ENCODE measurements at regions not wholly inside any gene's neighbourhood (a gene's known extent, or its start where the extent isn't known, plus 50 kb on each side); places are given as distances from the start of the nearest gene placed in this dataset.

DNA sequence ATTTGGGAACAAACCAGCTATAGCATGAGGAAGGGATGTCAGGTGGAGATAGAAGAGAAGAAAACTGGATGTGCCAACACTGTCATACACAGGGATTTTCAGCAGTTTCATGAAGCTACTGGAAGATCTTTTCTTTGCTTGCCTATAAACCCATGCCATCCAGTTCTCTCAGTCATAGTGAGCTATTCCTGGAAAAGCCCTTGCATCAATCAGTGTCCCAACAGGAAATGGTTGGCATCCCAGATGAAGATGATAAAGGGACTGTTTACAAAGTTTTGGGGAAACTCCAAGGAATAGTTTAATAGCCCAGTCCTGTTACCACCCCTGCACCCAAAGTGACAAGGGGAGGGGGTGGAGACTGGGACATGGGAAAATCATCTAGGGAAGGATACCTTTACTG lies 58.5 kb upstream of the ARGLU1 start:
- no peak for DNase-seq (ENCODE audit: unreplicated experiment)
- intact Hi-C loops (cut with micrococcal nuclease): no loop called here
- no peak overlapping the region for H3K4me3 Mint-ChIP-seq (ENCODE audit: unreplicated experiment)
- CTCF ChIA-PET: interaction anchor here (0.6 to 1.0 kb wide), 3 partner anchors 9 to 281 kb away, joined by 3 read pairs; no protein-coding TSS in a partner anchor
- H3K27ac Mint-ChIP-seq (ENCODE audit: low read depth, unreplicated experiment): no peak overlapping the region
- no peaks in the 10 kb centered on the region for H3K4me1 Mint-ChIP-seq (ENCODE audit: insufficient read depth, unreplicated experiment)
- no peaks in the 10 kb centered on the region for H3K36me3 Mint-ChIP-seq (ENCODE audit: insufficient read depth, unreplicated experiment)
- POLR2A ChIA-PET: no interaction called here
- H3K27me3 Mint-ChIP-seq (ENCODE audit: insufficient read depth, unreplicated experiment): peaks cover 61% of the 10 kb centered on the region
- no TSS peak for BruUV-seq (replicated peaks)
- no peaks in the 10 kb centered on the region for H3K9me3 Mint-ChIP-seq (ENCODE audit: unreplicated experiment)
- TF ChIP-seq CTCF (IDR thresholded peaks at IDR 0.05; ENCODE audit: unreplicated experiment): no peak

DNA sequence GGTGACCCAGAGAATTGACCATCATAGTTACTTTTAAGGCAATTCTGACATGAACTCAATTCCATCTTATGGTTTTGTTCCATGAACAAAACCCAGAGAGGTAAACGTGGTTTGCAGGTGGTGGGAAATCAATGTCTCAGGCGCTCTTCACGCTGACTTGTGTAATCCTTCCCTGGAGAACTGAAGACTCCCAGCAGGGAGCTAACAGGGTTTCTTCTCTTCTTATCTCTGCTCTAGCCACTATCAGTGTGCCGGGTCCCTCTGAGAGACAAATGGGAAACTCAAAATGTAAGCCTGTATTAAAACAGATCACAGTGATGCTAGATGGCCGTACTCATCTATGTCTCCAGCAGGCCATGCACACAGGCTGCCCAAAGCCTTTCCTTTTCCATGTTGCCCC lies 57.6 kb upstream of the ARGLU1 start:
- Mint-ChIP-seq H3K27ac (ENCODE audit: low read depth, unreplicated experiment) (no peak overlapping the region), H3K9me3 (ENCODE audit: unreplicated experiment) (no peaks in the 10 kb centered on the region), H3K4me1 (ENCODE audit: insufficient read depth, unreplicated experiment) (no peaks in the 10 kb centered on the region), H3K36me3 (ENCODE audit: insufficient read depth, unreplicated experiment) (no peaks in the 10 kb centered on the region), H3K27me3 (ENCODE audit: insufficient read depth, unreplicated experiment) (peaks cover 61% of the 10 kb centered on the region), H3K4me3 (ENCODE audit: unreplicated experiment) (no peak overlapping the region)
- intact Hi-C loops (cut with micrococcal nuclease): no loop called here
- BruUV-seq (replicated peaks): no TSS peak
- ChIA-PET POLR2A (no interaction called here), CTCF (interaction anchor here (0.6 kb wide), 1 partner anchor 274 kb away, joined by 3 read pairs; no protein-coding TSS in a partner anchor)
- TF ChIP-seq CTCF (IDR thresholded peaks at IDR 0.05; ENCODE audit: unreplicated experiment): no peak
- DNase-seq (ENCODE audit: unreplicated experiment): no peak

GRCh38 chr13:106623799-106624460 lies 56.0 kb upstream of the ARGLU1 start:
- H3K9me3 Mint-ChIP-seq (ENCODE audit: unreplicated experiment): no peaks in the 10 kb centered on the region

GRCh38 chr13:106621833-106622232 lies 53.9 kb upstream of the ARGLU1 start:
- no TSS peak for BruUV-seq (replicated peaks)
- H3K4me1 Mint-ChIP-seq (ENCODE audit: insufficient read depth, unreplicated experiment): peaks cover 14% of the 10 kb centered on the region
- no peaks in the 10 kb centered on the region for H3K36me3 Mint-ChIP-seq (ENCODE audit: insufficient read depth, unreplicated experiment)
- TF ChIP-seq CTCF (IDR thresholded peaks at IDR 0.05; ENCODE audit: unreplicated experiment): no peak
- intact Hi-C loops (cut with micrococcal nuclease): loop anchor here (2.0 kb wide), 1 partner anchor 53 kb away; the partner anchor contains the start of gene ARGLU1
- no peaks in the 10 kb centered on the region for H3K9me3 Mint-ChIP-seq (ENCODE audit: unreplicated experiment)
- peaks cover 42% of the 10 kb centered on the region for H3K27me3 Mint-ChIP-seq (ENCODE audit: insufficient read depth, unreplicated experiment)
- no peak overlapping the region for H3K27ac Mint-ChIP-seq (ENCODE audit: low read depth, unreplicated experiment)
- CTCF ChIA-PET: interaction anchor here (1.2 to 5.3 kb wide), 6 partner anchors 9 to 282 kb away, joined by 4 to 44 read pairs (median 9); no protein-coding TSS in a partner anchor
- POLR2A ChIA-PET: interaction anchor here (0.5 to 2.8 kb wide), 3 partner anchors 10 to 1843 kb away, joined by 3 to 20 read pairs (median 6); partner anchors contain the start of gene ARGLU1
- H3K4me3 Mint-ChIP-seq (ENCODE audit: unreplicated experiment): no peak overlapping the region
- DNase-seq (ENCODE audit: unreplicated experiment): no peak

More at GRCh38 chr13:106623799-106624460, 56.0 kb upstream of the ARGLU1 start:
- BruUV-seq (replicated peaks): no TSS peak
- Mint-ChIP-seq H3K27ac (ENCODE audit: low read depth, unreplicated experiment) (no peak overlapping the region), H3K4me1 (ENCODE audit: insufficient read depth, unreplicated experiment) (peaks cover 6% of the 10 kb centered on the region), H3K27me3 (ENCODE audit: insufficient read depth, unreplicated experiment) (peaks cover 46% of the 10 kb centered on the region), H3K4me3 (ENCODE audit: unreplicated experiment) (no peak overlapping the region), H3K36me3 (ENCODE audit: insufficient read depth, unreplicated experiment) (no peaks in the 10 kb centered on the region)
- no peak for TF ChIP-seq CTCF (IDR thresholded peaks at IDR 0.05; ENCODE audit: unreplicated experiment)
- intact Hi-C loops (cut with micrococcal nuclease): no loop called here
- no peak for DNase-seq (ENCODE audit: unreplicated experiment)
- CTCF ChIA-PET: interaction anchor here (0.6 to 1.2 kb wide), 3 partner anchors 12 to 537 kb away, joined by 3 to 5 read pairs (median 4); no protein-coding TSS in a partner anchor
- POLR2A ChIA-PET: no interaction called here

Data from MCF 10A (cell line).